ENCODE measurements at regions not wholly inside any gene's neighbourhood (a gene's known extent, or its start where the extent isn't known, plus 50 kb on each side); places are given as distances from the start of the nearest gene placed in this dataset.

DNA sequence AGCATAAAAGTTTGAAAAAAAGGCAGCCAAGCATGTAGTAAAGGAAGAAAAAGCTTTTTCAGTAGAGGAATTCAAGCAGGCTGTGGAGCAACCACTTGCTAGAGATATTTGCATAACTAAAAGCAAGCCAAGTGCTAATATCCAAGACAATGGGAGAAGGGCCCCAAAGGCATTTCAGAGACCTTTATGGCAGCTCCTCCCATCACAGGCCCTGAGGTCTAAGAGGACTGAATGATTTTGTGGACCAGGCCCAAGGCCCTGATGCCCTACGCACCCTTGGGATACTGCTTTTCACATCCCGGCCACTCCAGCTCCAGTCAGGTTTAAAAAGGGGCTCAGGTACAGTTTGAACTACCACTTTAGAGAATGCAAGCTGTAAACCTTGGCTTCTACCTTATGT, 261.7 kb upstream of the SEMA3C start:
- no peaks in the 10 kb centered on the region for H3K36me3 ChIP-seq
- H3K4me1 ChIP-seq, result peaks cover 0 to under 1% (median 0%) of the 10 kb centered on the region in 4 donors
- 95 to 96% methylated on average over 2 of the region's 2 CpGs for WGBS, 2 donors
- intact Hi-C loops (cut with DNase I), result no loop called here
- no peak for TF ChIP-seq POLR2A (IDR thresholded peaks at IDR 0.05)
- TF ChIP-seq EP300 (IDR thresholded peaks at IDR 0.05), result no peak
- TF ChIP-seq, protein P1, sequence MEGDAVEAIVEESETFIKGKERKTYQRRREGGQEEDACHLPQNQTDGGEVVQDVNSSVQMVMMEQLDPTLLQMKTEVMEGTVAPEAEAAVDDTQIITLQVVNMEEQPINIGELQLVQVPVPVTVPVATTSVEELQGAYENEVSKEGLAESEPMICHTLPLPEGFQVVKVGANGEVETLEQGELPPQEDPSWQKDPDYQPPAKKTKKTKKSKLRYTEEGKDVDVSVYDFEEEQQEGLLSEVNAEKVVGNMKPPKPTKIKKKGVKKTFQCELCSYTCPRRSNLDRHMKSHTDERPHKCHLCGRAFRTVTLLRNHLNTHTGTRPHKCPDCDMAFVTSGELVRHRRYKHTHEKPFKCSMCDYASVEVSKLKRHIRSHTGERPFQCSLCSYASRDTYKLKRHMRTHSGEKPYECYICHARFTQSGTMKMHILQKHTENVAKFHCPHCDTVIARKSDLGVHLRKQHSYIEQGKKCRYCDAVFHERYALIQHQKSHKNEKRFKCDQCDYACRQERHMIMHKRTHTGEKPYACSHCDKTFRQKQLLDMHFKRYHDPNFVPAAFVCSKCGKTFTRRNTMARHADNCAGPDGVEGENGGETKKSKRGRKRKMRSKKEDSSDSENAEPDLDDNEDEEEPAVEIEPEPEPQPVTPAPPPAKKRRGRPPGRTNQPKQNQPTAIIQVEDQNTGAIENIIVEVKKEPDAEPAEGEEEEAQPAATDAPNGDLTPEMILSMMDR (IDR thresholded peaks at IDR 0.05), result no peak
- TF ChIP-seq POLR2AphosphoS5 (IDR thresholded peaks at IDR 0.05), result no peak
- H3K27ac ChIP-seq, result no peak overlapping the region
- no peak overlapping the region for H3K4me3 ChIP-seq
- no peaks in the 10 kb centered on the region for H3K9me3 ChIP-seq
- H3K27me3 ChIP-seq, result no peaks in the 10 kb centered on the region
- no peak for DNase-seq

DNA sequence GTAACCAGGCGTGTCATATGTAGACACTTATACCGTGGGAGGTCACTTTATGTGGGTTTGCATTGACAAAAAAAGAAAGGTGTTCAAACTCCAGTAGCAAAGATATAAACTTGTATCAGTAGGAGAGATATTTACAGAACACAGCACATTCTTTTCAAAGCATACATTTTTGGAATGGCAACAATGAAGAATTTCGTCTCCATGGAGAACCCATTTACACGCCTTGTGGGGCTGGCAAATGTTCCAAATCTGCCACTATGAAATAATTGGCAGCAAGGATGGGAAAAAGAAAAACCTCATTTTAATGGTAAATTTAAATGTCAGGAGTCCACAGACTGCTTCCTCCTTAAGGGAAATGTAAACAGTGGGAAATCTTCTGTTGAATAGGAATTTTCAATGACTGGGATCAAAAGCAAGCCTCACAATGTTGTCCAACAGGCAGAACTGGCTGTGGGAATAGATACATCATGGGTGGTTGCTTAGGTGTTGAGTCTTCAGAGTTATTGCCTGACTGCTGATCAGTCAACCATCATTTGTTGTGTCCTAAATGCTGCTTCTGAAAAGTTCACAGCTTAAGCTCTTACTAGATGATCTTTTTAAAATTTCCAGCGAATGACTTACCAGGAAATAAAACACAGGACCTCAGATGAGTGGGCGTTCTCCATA, 256.6 kb upstream of the SEMA3C start:
- intact Hi-C loops (cut with DNase I), result no loop called here
- TF ChIP-seq, protein P1 (IDR thresholded peaks at IDR 0.05), result no peak
- TF ChIP-seq EP300 (IDR thresholded peaks at IDR 0.05), result no peak
- no peak for TF ChIP-seq POLR2AphosphoS5 (IDR thresholded peaks at IDR 0.05)
- no peak for TF ChIP-seq POLR2A (IDR thresholded peaks at IDR 0.05)
- WGBS, 2 donors, result 71 to 81% methylated on average over 6 of the region's 6 CpGs
- no peaks in the 10 kb centered on the region for H3K27me3 ChIP-seq
- H3K27ac ChIP-seq, result no peak overlapping the region
- H3K4me1 ChIP-seq, result peaks cover 0 to 6% (median 0%) of the 10 kb centered on the region in 4 donors
- no peaks in the 10 kb centered on the region for H3K9me3 ChIP-seq
- H3K4me3 ChIP-seq, result no peak overlapping the region
- DNase-seq, result no peak
- H3K36me3 ChIP-seq, result no peaks in the 10 kb centered on the region

DNA sequence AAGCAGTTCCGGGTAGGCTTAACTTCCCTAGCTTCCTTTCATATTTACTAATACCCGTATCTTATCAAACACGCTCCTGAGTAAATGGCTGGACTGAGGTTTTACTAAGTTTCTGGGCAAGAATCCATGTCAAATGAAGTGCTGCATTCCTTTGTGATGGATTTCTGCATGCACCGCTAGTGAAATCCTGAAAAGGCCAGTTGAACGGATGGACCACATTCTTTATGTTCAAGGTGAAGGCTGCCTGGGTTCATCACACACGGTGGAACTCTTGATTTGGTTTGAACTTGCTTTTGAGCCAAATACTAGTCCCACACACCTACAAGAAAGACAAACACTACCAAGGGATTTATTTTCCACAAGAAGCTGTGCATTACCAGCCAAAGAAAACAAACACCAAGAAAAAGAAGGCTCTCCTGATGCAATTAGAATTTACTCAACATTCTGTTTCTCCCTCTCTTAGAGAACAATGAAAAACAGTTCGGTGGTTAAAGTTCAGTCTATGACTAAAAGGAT, 255.0 kb upstream of the SEMA3C start:
- intact Hi-C loops (cut with DNase I), result no loop called here
- Histone ChIP-seq H3K36me3 (no peaks in the 10 kb centered on the region), H3K27ac (no peak overlapping the region), H3K4me3 (no peak overlapping the region), H3K4me1 (peaks cover 0 to 6% (median 0%) of the 10 kb centered on the region in 4 donors), H3K9me3 (no peaks in the 10 kb centered on the region), H3K27me3 (no peaks in the 10 kb centered on the region)
- TF ChIP-seq, protein P1 (IDR thresholded peaks at IDR 0.05), result no peak
- TF ChIP-seq EP300 (IDR thresholded peaks at IDR 0.05) (no peak), POLR2AphosphoS5 (IDR thresholded peaks at IDR 0.05) (no peak), POLR2A (IDR thresholded peaks at IDR 0.05) (no peak)
- no peak for DNase-seq
- 77 to 92% methylated on average over 7 of the region's 7 CpGs for WGBS, 2 donors

DNA sequence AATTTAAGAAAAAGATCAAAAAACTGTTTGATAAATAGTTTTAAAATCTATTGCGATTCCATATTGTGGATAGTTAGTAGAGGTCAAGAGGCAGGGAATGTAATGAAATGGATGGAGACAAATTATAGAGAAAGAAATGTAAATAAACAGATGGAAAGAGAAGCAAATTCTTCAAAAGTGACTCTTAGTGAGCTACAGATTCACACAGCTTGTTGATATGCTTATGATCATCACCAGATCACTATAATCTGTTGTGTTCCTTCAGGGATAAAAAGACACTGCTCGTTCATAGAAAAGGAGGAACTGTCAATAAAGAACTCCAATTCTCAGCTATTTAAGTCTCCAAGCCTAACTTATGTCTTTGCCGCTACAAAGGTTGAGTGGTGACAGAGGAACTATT, 251.4 kb upstream of the SEMA3C start:
- DNase-seq, result no peak
- intact Hi-C loops (cut with DNase I), result no loop called here
- WGBS, 2 donors, result 74 to 92% methylated on average over 3 of the region's 3 CpGs

More for the DNA sequence above, 251.4 kb upstream of the SEMA3C start:
- Histone ChIP-seq H3K27me3 (no peaks in the 10 kb centered on the region), H3K36me3 (no peaks in the 10 kb centered on the region), H3K4me1 (peaks cover 0 to 3% (median 0%) of the 10 kb centered on the region in 4 donors), H3K9me3 (no peaks in the 10 kb centered on the region), H3K27ac (no peak overlapping the region), H3K4me3 (no peak overlapping the region)
- TF ChIP-seq POLR2A (IDR thresholded peaks at IDR 0.05) (no peak), EP300 (IDR thresholded peaks at IDR 0.05) (no peak), POLR2AphosphoS5 (IDR thresholded peaks at IDR 0.05) (no peak)
- TF ChIP-seq, protein P1 (IDR thresholded peaks at IDR 0.05), result no peak

All from sigmoid colon (tissue), 6 donors.